Smooth muscle cell (in vitro differentiated cells): ENCODE measurements at regions not wholly inside any gene's neighbourhood (a gene's known extent, or its start where the extent isn't known, plus 50 kb on each side); places are given as distances from the start of the nearest gene placed in this dataset.

ENCODE experiments used
- DNase-seq: peaks from one replicate; lab custom pipeline; 2025; ENCODE audit not compliant: unreplicated experiment; lab: John Stamatoyannopoulos, UW
- H2AFZ ChIP-seq: fragments of 200-600 bp; sonication (generic); 2 replicates; pipeline ENCODE4 v1.6.0; 2016; ENCODE audit warnings: antibody characterized with exemption, low read depth, mild to moderate bottlenecking
- H3F3A ChIP-seq: fragments of 200-600 bp; sonication (generic); 2 replicates; pipeline ENCODE4 v1.6.0; 2017; ENCODE audit warnings: antibody characterized with exemption, low read depth
- H3K27ac ChIP-seq: fragments of 200-600 bp; sonication (generic); 2 replicates; pipeline ENCODE4 v1.5.1; 2016; ENCODE audit warnings: low read depth, mild to moderate bottlenecking
- H3K27me3 ChIP-seq: fragments of 200-600 bp; sonication (generic); 2 replicates; pipeline ENCODE4 v1.6.1; 2016; ENCODE audit warnings: low read depth, mild to moderate bottlenecking
- H3K36me3 ChIP-seq: fragments of 200-600 bp; sonication (generic); 2 replicates; pipeline ENCODE4 v1.5.1; 2016; ENCODE audit warnings: low read depth
- H3K4me1 ChIP-seq: fragments of 200-600 bp; sonication (generic); 2 replicates; pipeline ENCODE4 v1.5.1; 2016; ENCODE audit warnings: low read depth
- H3K4me2 ChIP-seq: fragments of 200-600 bp; sonication (generic); 2 replicates; pipeline ENCODE4 v1.6.0; 2016; ENCODE audit warnings: mild to moderate bottlenecking
- H3K4me3 ChIP-seq: fragments of 200-600 bp; sonication (generic); 2 replicates; pipeline ENCODE4 v1.5.1; 2016; ENCODE audit warnings: mild to moderate bottlenecking
- H3K79me2 ChIP-seq: fragments of 200-600 bp; sonication (generic); 2 replicates; pipeline ENCODE4 v1.6.0; 2016; ENCODE audit warnings: low read depth, mild to moderate bottlenecking
- H3K9ac ChIP-seq: fragments of 200-600 bp; sonication (generic); 2 replicates; pipeline ENCODE4 v1.6.0; 2016; ENCODE audit warnings: low read depth
- H3K9me3 ChIP-seq: fragments of 200-600 bp; sonication (generic); replicated peaks from 2 replicates; pipeline ENCODE4 v1.5.1; 2016; ENCODE audit warnings: low read depth
- H4K20me1 ChIP-seq: fragments of 200-600 bp; sonication (generic); 2 replicates; pipeline ENCODE4 v1.6.0; 2016; ENCODE audit warnings: low read depth
- WGBS: methylation state at CpG from one replicate; pipeline ENCODE4 v1.1.7; 2016; ENCODE audit warnings: low lambda C conversion rate; 5-methylcytosine and 5-hydroxymethylcytosine counted together
- TF ChIP-seq, protein P1 (sequence below): fragments of 200-600 bp; sonication (generic); IDR thresholded peaks from 2 replicates; pipeline ENCODE4 v1.5.1; 2017; ENCODE audit warnings: borderline replicate concordance, mild to moderate bottlenecking, antibody characterized with exemption; ENCODE audit not compliant: insufficient read depth, poor library complexity, severe bottlenecking

DNA sequence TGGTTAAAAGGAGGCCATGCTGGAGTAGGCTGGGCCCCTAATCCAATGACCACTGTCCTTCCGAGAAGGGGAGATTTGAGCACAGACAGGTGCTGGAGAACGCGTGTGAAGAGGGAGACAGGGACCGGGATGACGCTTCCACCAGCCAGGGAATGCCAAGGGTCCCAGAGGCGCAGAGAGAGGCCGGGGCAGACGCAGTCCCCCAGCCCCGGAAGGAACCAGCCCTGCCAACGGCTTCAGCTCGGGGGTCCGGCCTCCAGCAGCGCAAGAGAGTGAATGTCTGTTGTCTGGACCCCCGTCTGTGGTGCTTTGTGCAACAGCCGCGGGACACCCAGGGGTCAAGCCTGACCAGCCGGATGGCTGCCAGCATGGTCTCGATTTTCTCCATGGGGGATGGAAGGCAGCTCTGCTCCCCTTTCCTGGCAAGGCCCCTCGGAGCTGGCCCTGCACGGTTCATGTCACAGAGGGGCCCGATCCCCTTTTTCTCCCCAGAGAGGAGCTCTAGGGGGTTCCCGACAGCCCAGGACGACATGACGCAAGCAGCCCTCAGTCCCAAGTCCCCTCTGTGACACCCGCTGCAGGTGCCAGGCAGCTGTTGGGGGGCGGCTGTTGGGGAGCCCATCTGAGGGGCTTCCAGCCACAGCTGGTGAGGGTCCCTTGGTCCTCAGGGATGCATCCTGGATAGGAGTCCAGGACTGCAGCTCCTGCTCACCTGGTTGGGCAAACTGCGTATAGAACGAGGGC, 73.5 kb downstream of the SIK1 start:
- no peak for DNase-seq
- Histone ChIP-seq H3K79me2 (no peaks in the 10 kb centered on the region), H3K4me3 (no peak overlapping the region), H3K36me3 (no peaks in the 10 kb centered on the region), H3K27me3 (no peaks in the 10 kb centered on the region), H2AFZ (no peak overlapping the region), H4K20me1 (no peaks in the 10 kb centered on the region), H3F3A (no peaks in the 10 kb centered on the region), H3K4me2 (no peak overlapping the region), H3K9me3 (no peaks in the 10 kb centered on the region), H3K9ac (no peak overlapping the region), H3K27ac (no peak overlapping the region), H3K4me1 (peaks cover 8% of the 10 kb centered on the region)
- TF ChIP-seq, protein P1, sequence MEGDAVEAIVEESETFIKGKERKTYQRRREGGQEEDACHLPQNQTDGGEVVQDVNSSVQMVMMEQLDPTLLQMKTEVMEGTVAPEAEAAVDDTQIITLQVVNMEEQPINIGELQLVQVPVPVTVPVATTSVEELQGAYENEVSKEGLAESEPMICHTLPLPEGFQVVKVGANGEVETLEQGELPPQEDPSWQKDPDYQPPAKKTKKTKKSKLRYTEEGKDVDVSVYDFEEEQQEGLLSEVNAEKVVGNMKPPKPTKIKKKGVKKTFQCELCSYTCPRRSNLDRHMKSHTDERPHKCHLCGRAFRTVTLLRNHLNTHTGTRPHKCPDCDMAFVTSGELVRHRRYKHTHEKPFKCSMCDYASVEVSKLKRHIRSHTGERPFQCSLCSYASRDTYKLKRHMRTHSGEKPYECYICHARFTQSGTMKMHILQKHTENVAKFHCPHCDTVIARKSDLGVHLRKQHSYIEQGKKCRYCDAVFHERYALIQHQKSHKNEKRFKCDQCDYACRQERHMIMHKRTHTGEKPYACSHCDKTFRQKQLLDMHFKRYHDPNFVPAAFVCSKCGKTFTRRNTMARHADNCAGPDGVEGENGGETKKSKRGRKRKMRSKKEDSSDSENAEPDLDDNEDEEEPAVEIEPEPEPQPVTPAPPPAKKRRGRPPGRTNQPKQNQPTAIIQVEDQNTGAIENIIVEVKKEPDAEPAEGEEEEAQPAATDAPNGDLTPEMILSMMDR = no peak
- WGBS = 96% methylated on average over 28 of the region's 28 CpGs

DNA sequence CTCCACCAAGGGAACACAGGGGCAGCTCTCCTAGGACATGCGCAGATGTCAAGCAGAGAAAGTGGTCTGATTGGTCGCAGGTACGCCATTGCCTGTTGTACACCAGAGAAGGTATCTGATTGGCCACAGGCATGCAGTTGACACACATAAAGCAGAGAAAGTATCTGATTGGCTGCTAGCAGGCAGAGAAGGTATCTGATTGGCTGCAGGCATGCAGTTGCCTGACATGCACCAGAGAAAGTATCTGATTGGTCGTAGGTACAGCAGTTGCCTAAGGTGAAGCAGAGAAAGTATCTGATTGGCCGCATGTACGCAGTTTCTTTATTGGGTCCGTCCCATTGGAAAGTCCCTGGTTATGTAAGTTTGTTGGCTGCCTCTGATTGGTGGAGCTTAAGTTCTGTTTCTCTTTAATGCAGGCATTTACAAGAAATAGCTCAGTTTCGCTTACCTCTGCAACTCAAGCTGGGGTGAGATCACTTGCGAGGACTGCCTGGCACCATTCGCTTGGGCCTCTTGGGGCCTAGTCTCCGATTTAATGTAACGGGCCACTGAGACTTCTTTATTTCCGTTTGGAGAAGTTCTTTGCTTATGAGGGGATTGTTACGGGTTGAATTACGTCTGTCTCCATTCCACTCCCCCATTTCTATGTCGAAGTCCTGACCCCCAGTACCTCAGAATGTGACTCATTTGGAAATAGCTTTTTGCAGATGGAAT, 74.2 kb downstream of the SIK1 start:
- no peak for DNase-seq
- Histone ChIP-seq H3K27ac (no peak overlapping the region), H3K4me2 (no peak overlapping the region), H3K9ac (no peak overlapping the region), H3K4me1 (peaks cover 8% of the 10 kb centered on the region), H3K9me3 (no peaks in the 10 kb centered on the region), H3F3A (no peaks in the 10 kb centered on the region), H4K20me1 (no peaks in the 10 kb centered on the region), H3K27me3 (no peaks in the 10 kb centered on the region), H3K79me2 (no peaks in the 10 kb centered on the region), H3K36me3 (no peaks in the 10 kb centered on the region), H2AFZ (no peak overlapping the region), H3K4me3 (no peak overlapping the region)
- 96% methylated on average over 16 of the region's 16 CpGs for WGBS
- TF ChIP-seq, protein P1 = no peak

DNA sequence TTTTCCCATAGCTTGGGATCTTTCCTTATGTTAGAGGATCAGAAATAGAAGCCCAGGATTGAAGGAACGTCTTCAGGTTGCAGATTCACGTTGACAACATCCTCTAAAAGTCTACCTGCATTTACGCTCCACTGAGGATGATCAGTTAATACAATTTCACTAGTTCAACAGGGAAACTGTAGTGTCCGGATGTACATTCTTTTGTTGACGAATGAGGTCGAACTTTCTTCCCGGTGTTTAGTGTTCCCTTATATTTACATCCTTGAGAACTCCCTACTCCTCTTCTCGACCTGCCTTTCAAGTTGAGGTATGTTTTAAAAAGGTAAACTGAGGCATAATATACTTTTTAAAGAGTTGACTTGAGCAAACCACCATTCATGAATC, 74.8 kb downstream of the SIK1 start:
- Histone ChIP-seq H3K9me3 (no peaks in the 10 kb centered on the region), H3K4me2 (no peak overlapping the region), H3K4me1 (peaks cover 8% of the 10 kb centered on the region), H3K9ac (no peak overlapping the region), H3K27me3 (no peaks in the 10 kb centered on the region), H3K79me2 (no peaks in the 10 kb centered on the region), H3K27ac (no peak overlapping the region), H4K20me1 (no peaks in the 10 kb centered on the region), H3K4me3 (no peak overlapping the region), H2AFZ (no peak overlapping the region), H3F3A (no peaks in the 10 kb centered on the region), H3K36me3 (no peaks in the 10 kb centered on the region)
- TF ChIP-seq, protein P1 = no peak
- 97% methylated on average over 8 of the region's 8 CpGs for WGBS
- DNase-seq = no peak
